ENCODE measurements at regions not wholly inside any gene's neighbourhood (a gene's known extent, or its start where the extent isn't known, plus 50 kb on each side); places are given as distances from the start of the nearest gene placed in this dataset.
"Not testable (repeated sequence)": the region's sequence is repeated elsewhere in the genome, so short reads cannot be mapped to it uniquely, and the experiment has no call there.

- H3K79me2 ChIP-seq (ENCODE audit: control insufficient read depth, insufficient read depth, low read length, poor library complexity); H3K79me1 ChIP-seq (ENCODE audit: low read length): not testable (repeated sequence)
Observed at GRCh38 chr1:243049716-243050115, 205.4 kb downstream of the CEP170 start.

DNA sequence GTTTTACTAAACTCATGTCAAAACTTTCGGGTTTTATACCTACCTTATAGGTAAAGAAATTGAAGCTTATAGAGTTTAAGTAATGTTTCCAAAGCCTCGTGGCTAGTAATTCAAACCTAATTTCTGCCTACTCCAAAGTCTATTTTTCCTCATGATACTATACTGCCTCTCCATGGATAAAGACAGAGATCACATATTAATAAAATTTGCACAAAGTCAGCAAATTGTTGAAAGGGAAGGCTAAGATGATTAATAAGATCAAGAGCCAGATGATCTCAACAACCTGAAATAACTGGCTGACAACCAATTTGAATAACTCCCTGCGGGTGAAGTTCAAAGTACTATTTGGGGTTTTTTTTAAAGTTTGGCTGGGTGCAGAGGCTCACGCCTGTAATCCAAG is 233.7 kb downstream of the CEP170 start:
- H3K79me1 ChIP-seq (ENCODE audit: low read length); H4K91ac ChIP-seq (ENCODE audit: low read depth, low read length); H4K12ac ChIP-seq (ENCODE audit: low read depth, low read length); H3K27me3 ChIP-seq (ENCODE audit: insufficient read depth, low read length); H2BK120ac ChIP-seq (ENCODE audit: insufficient read depth, low read length, poor library complexity); H3K27ac ChIP-seq (ENCODE audit: low read depth, low read length); H3K4ac ChIP-seq (ENCODE audit: low read depth, low read length); H2AFZ ChIP-seq (ENCODE audit: insufficient read depth, low read length, poor library complexity); H3K36me3 ChIP-seq (ENCODE audit: control insufficient read depth in 1 of 2, insufficient read depth in 2 of 2, low read length in 2 of 2); H3K4me1 ChIP-seq (ENCODE audit: control insufficient read depth in 1 of 2, insufficient read depth in 2 of 2, low read length in 2 of 2); H3K79me2 ChIP-seq (ENCODE audit: control insufficient read depth, insufficient read depth, low read length, poor library complexity); H3K9ac ChIP-seq (ENCODE audit: low read length); H3K18ac ChIP-seq (ENCODE audit: low read length); H2AK5ac ChIP-seq (ENCODE audit: low read length); H4K8ac ChIP-seq (ENCODE audit: low read depth, low read length); H3K9me3 ChIP-seq (ENCODE audit: insufficient read depth, low read depth, low read length); H3K23ac ChIP-seq (ENCODE audit: low read length); H2BK5ac ChIP-seq (ENCODE audit: low read depth, low read length, poor library complexity); H2BK12ac ChIP-seq (ENCODE audit: low read length); H3K14ac ChIP-seq (ENCODE audit: low read length); DNase-seq; H3K4me3 ChIP-seq (ENCODE audit: low read depth, low read length); H3K4me2 ChIP-seq (ENCODE audit: low read length): not testable (repeated sequence)
- WGBS (ENCODE audit: extremely low coverage, insufficient coverage, insufficient read length), result no CpG with 5 or more reads among the region's 4 CpGs

More at GRCh38 chr1:243049716-243050115, 205.4 kb downstream of the CEP170 start:
- H3K4ac ChIP-seq (ENCODE audit: low read depth, low read length); H2AFZ ChIP-seq (ENCODE audit: insufficient read depth, low read length, poor library complexity); DNase-seq; H3K4me1 ChIP-seq (ENCODE audit: control insufficient read depth in 1 of 2, insufficient read depth in 2 of 2, low read length in 2 of 2); H4K8ac ChIP-seq (ENCODE audit: low read depth, low read length); H4K91ac ChIP-seq (ENCODE audit: low read depth, low read length); H3K4me3 ChIP-seq (ENCODE audit: low read depth, low read length); H3K27me3 ChIP-seq (ENCODE audit: insufficient read depth, low read length); H2BK5ac ChIP-seq (ENCODE audit: low read depth, low read length, poor library complexity); H3K9me3 ChIP-seq (ENCODE audit: insufficient read depth, low read depth, low read length); H4K12ac ChIP-seq (ENCODE audit: low read depth, low read length); H3K9ac ChIP-seq (ENCODE audit: low read length); H2BK12ac ChIP-seq (ENCODE audit: low read length); H3K18ac ChIP-seq (ENCODE audit: low read length); H3K36me3 ChIP-seq (ENCODE audit: control insufficient read depth in 1 of 2, insufficient read depth in 2 of 2, low read length in 2 of 2); H3K27ac ChIP-seq (ENCODE audit: low read depth, low read length); H3K14ac ChIP-seq (ENCODE audit: low read length); H3K23ac ChIP-seq (ENCODE audit: low read length); H2AK5ac ChIP-seq (ENCODE audit: low read length); H3K4me2 ChIP-seq (ENCODE audit: low read length); H2BK120ac ChIP-seq (ENCODE audit: insufficient read depth, low read length, poor library complexity): not testable (repeated sequence)
- WGBS (ENCODE audit: extremely low coverage, insufficient coverage, insufficient read length), result no CpG with 5 or more reads among the region's 14 CpGs

- H2AK5ac ChIP-seq (ENCODE audit: low read length); H2BK5ac ChIP-seq (ENCODE audit: low read depth, low read length, poor library complexity); H3K27me3 ChIP-seq (ENCODE audit: insufficient read depth, low read length); H3K23ac ChIP-seq (ENCODE audit: low read length); H4K8ac ChIP-seq (ENCODE audit: low read depth, low read length); H3K79me2 ChIP-seq (ENCODE audit: control insufficient read depth, insufficient read depth, low read length, poor library complexity); H3K4ac ChIP-seq (ENCODE audit: low read depth, low read length); H3K4me1 ChIP-seq (ENCODE audit: control insufficient read depth in 1 of 2, insufficient read depth in 2 of 2, low read length in 2 of 2); H3K9me3 ChIP-seq (ENCODE audit: insufficient read depth, low read depth, low read length); H3K14ac ChIP-seq (ENCODE audit: low read length); H4K91ac ChIP-seq (ENCODE audit: low read depth, low read length); DNase-seq; H3K4me2 ChIP-seq (ENCODE audit: low read length); H3K9ac ChIP-seq (ENCODE audit: low read length); H2BK120ac ChIP-seq (ENCODE audit: insufficient read depth, low read length, poor library complexity); H2AFZ ChIP-seq (ENCODE audit: insufficient read depth, low read length, poor library complexity); H3K4me3 ChIP-seq (ENCODE audit: low read depth, low read length); H3K36me3 ChIP-seq (ENCODE audit: control insufficient read depth in 1 of 2, insufficient read depth in 2 of 2, low read length in 2 of 2); H3K27ac ChIP-seq (ENCODE audit: low read depth, low read length); H3K18ac ChIP-seq (ENCODE audit: low read length); H3K79me1 ChIP-seq (ENCODE audit: low read length); H2BK12ac ChIP-seq (ENCODE audit: low read length); H4K12ac ChIP-seq (ENCODE audit: low read depth, low read length): not testable (repeated sequence)
- WGBS (ENCODE audit: extremely low coverage, insufficient coverage, insufficient read length), result no CpG with 5 or more reads among the region's 1 CpG
Observed at GRCh38 chr1:243019030-243019635, 235.9 kb downstream of the CEP170 start.

DNA sequence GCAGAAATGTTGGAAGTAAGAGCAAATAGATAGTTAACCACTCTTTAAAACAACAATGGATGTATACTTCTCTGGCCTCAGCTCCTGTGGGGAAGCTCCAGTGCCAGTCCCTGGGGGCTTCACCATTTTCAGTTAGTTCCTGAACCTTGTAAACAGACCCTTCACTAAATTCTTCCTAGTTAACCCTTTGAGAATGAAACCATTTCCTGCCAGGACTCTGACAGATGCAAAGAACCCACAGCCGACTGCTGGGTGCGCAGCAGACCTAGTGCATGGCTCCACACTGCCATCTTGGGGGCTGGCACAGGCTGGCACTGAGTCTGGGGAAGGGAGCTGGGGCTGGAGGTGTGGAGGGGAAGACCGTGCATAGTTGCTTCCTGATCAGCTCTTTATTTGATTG is 244.4 kb downstream of the CEP170 start:
- not testable (repeated sequence) for H3K18ac ChIP-seq (ENCODE audit: low read length); H2AFZ ChIP-seq (ENCODE audit: insufficient read depth, low read length, poor library complexity); H4K12ac ChIP-seq (ENCODE audit: low read depth, low read length); H3K4me1 ChIP-seq (ENCODE audit: control insufficient read depth in 1 of 2, insufficient read depth in 2 of 2, low read length in 2 of 2); H3K9ac ChIP-seq (ENCODE audit: low read length); H3K27me3 ChIP-seq (ENCODE audit: insufficient read depth, low read length); H3K9me3 ChIP-seq (ENCODE audit: insufficient read depth, low read depth, low read length); H3K4ac ChIP-seq (ENCODE audit: low read depth, low read length); DNase-seq; H2BK120ac ChIP-seq (ENCODE audit: insufficient read depth, low read length, poor library complexity); H3K36me3 ChIP-seq (ENCODE audit: control insufficient read depth in 1 of 2, insufficient read depth in 2 of 2, low read length in 2 of 2); H2BK12ac ChIP-seq (ENCODE audit: low read length); H4K8ac ChIP-seq (ENCODE audit: low read depth, low read length); H3K23ac ChIP-seq (ENCODE audit: low read length); H2BK5ac ChIP-seq (ENCODE audit: low read depth, low read length, poor library complexity); H2AK5ac ChIP-seq (ENCODE audit: low read length); H3K4me3 ChIP-seq (ENCODE audit: low read depth, low read length); H3K14ac ChIP-seq (ENCODE audit: low read length); H3K79me1 ChIP-seq (ENCODE audit: low read length); H3K79me2 ChIP-seq (ENCODE audit: control insufficient read depth, insufficient read depth, low read length, poor library complexity); H3K4me2 ChIP-seq (ENCODE audit: low read length)
- Histone ChIP-seq H4K91ac (ENCODE audit: low read depth, low read length) (peak overlapping the region; percentile 24), H3K27ac (ENCODE audit: low read depth, low read length) (peak overlapping the region; percentile 74)
- no CpG with 5 or more reads among the region's 3 CpGs for WGBS (ENCODE audit: extremely low coverage, insufficient coverage, insufficient read length)

Data from trophoblast cell (in vitro differentiated cells and primary cell).